Mucosa of gallbladder (tissue), 1 donor: ENCODE measurements at regions not wholly inside any gene's neighbourhood (a gene's known extent, or its start where the extent isn't known, plus 50 kb on each side); places are given as distances from the start of the nearest gene placed in this dataset.
A peak's percentile ranks its signal among the peaks of the same experiment; 100 is the strongest.
"Not testable (repeated sequence)": the region's sequence is repeated elsewhere in the genome, so short reads cannot be mapped to it uniquely, and the experiment has no call there.

Experiments
- DNase-seq: peaks from one replicate; pipeline ENCODE4 v3.0.0-alpha.2; 2020; ENCODE audit warnings: low spot score
- donor health status: DM: no; HTN: no; CAD: no.

DNA sequence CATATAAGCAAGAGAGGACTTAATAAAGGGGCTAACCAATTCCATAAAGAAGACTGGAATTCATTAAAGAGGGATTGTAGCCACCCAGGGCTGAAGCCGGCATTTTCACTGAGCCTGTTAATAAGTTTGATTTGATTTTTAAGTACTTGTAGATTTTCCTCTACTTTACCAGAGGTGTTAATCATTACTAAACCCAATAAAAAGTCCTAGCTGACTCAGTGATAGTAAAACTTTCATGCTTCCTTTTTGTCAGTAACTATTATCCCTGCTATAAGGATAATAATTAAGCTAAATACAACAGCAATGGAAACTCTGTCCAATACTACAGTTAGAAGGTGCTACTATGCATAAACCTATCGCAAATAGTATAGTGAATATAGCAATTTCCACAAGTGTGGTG lies 260.2 kb downstream of the CEMIP2 start:
- not testable (repeated sequence) for DNase-seq

DNA sequence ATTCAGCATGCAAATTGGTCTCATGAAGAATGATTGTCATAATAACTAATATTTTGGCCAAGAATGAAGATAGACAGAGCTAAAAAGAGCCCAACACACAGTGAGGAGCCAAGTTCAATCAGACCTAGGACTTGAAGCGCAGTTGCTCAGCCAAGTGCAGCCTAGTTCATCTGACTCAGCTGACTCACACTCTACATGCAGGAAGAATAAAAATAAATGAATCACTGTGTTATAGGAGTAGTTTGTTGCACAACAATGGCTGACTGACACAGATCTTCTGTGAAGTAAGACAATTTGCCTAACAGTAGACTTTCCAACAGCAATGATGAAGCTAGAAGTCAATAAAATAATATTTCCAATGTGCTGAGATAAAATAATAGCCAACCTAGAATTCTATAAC lies 261.5 kb downstream of the CEMIP2 start:
- DNase-seq = peak; percentile 16

DNA sequence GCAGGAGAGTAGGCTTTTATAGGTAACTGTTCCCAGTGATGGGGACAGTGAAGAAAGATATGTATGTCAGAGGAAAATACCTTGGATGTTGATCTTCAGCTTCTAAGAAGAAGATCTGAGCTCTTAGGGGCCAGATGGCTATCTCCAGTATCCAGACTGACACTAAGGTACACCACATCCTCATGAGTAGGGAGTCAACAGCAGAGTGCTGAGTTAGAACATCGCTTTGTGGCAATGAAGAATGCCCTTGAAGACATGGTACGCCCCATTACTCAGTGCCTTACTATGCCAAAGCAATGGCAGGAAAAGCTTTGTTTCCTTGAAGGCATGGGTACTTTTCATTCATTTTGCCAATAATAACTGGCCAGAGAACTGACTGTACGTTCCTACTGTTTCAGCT lies 263.7 kb downstream of the CEMIP2 start:
- DNase-seq = no peak

DNA sequence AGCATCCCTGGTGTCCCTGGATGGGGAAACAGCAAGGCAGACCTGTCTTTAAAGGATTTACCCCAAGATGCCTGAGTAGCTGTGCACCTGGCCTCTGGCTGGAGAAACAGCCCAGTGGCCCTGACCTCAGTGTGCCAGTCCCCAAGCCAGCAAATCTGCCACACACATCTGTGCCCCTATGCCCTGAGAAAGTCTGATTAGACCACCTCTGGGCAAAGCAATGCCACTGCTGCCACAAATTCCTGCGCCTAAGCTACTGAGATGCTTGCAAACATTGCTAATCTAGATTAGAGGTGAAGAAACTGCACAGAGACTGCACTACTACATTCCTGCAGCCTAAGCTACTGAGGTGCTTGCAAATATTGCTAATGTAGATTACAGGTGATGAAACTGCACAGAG lies 269.6 kb downstream of the CEMIP2 start:
- no peak for DNase-seq

DNA sequence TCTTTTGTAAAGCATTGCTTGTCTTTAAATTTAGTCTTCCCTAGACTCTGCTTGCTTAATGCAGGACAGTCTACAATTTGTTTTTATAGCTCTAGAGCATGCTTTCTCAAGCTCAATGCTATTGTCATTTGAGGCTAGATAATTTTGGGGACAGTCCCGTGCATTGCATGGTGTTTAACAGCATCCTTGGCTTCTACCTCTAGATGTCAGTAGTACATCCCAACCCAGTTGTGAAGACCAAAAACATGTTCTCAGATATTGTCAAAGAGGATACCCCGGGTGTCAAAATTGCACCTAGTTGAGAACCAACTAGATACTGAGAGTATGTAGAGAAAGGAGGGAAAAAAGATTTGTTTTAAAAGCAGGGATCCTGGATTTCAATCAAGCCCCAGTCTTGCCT lies 277.5 kb downstream of the CEMIP2 start:
- DNase-seq = no peak

DNA sequence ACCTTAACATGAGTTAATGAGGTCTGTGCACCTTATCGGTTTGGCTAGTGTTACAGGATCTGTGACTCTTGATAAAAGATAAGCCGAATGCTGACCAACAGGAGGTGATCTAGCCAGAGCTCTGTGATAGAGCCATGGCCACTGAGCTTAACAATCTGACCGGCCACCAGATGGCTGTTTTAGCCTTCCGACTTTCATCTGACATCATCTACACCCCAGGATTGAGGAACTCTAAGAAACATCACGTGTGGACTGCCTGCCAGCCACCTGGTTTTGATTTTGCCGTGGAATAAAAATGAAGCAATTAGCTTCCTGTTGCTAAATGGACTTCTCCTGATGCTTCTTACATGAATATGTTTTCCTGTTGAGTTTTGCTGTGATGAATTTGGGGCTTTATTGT lies 281.3 kb downstream of the CEMIP2 start:
- peak; percentile 21 for DNase-seq

DNA sequence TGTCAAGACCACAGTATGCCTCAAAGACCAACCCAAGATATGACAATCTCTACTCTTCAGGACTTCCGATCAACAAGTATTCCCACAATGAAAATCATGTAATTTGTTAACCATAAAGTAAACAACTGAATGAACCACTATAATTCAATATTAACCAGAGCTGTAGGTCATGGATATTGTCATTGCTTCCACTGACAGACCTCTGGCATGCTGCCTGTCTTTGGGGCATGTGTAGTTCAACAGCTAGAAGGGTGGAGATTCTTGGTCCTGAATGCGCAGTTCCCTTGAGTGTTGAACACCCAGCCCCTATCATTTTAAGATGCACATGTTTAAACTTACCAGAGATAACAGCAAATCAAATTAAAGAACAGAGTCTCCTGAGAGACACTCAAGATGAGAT lies 283.0 kb downstream of the CEMIP2 start:
- peak; percentile 83 for DNase-seq

DNA sequence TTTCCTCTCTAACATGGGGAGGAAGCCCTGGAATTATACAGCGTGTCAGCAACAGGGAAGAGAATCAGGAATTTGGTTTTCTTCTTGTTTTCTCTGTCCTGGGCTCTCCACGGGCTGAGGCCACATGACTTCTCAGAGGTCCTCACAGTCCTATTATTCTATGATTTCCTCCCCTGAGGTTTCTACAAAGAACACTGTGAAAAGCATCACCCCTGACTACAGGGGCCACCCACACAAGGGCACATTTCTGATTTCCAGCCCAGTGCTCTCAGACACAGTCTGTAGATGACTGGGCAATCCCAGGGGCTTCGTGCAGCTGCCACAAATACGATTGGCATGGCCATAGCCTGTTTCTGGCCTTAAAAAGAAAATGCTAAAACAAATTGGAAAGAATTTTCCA lies 284.9 kb downstream of the CEMIP2 start:
- no peak for DNase-seq

DNA sequence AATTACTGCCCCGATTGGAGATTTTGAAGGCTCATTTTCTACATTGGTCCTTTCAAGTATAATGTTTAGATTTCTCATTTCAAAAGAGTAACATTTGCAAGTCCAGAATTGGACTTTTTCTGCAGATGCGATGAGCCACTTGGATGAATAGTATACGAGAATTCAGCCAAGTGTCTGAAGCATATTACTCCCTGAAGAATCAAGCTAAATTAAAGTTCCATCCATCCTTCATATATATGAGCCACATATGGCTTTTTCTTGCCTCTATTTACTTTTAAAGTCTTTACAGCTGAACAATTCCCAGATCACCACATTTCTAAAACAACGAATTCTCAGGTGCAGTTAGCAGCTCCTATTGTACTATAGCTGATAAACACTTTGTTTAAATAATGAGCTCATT lies 288.7 kb downstream of the CEMIP2 start:
- no peak for DNase-seq

DNA sequence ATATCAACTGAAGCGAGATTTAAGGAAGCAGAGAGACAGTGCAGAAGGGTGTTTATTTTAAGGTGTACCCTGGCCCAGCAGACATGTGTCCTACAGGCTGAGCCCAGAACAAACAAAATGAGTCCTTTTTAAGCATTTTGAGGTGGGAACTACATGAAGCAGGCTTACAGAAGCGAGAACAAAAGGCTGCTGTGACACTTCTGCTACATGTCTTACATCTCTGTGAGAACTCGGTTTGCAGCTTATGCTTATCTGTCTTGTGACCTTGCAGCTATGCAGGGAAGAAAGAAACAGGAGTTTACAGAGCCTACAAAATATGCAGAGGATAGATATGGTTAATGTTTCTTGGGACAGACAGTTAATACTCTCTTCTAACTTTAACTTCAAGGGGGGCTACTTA lies 295.9 kb downstream of the CEMIP2 start:
- DNase-seq = no peak

DNA sequence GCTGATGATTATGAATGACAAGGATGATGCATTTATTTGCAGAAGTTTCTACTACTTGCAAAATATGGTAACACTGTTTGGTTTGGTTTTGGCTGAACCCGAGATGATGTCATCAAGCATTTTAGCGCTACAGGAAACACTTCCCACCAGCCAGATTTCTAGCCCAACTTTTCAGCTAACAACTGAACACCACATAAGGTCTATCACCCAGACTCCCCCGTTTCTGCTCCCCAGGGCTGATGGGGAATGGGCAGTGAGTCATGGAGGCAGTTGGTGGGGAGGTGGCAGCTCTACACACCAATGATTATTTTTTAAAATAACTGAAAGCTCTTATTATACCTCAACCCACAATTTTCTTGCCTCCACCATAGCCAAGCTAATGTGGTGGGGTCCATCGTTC lies 302.9 kb downstream of the CEMIP2 start:
- no peak for DNase-seq

DNA sequence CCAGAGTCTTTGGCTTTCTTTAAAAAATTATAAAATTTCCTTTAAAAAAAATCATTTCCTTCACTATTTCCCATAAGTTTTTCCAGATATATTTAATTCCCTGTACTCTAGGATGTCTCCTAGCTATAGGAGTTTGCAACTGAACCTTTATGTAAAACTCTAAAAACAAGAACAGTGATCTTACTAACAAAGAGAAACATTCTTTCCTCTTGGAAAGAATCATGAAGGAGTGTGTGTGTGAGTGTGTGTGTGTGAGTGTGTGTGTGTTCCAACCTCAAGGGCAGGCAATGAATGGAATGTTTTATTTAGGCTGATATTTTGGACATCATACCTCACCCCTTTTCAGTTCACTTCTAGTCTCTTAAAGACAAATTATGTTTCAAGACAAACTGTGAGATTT lies 309.2 kb downstream of the CEMIP2 start:
- no peak for DNase-seq

DNA sequence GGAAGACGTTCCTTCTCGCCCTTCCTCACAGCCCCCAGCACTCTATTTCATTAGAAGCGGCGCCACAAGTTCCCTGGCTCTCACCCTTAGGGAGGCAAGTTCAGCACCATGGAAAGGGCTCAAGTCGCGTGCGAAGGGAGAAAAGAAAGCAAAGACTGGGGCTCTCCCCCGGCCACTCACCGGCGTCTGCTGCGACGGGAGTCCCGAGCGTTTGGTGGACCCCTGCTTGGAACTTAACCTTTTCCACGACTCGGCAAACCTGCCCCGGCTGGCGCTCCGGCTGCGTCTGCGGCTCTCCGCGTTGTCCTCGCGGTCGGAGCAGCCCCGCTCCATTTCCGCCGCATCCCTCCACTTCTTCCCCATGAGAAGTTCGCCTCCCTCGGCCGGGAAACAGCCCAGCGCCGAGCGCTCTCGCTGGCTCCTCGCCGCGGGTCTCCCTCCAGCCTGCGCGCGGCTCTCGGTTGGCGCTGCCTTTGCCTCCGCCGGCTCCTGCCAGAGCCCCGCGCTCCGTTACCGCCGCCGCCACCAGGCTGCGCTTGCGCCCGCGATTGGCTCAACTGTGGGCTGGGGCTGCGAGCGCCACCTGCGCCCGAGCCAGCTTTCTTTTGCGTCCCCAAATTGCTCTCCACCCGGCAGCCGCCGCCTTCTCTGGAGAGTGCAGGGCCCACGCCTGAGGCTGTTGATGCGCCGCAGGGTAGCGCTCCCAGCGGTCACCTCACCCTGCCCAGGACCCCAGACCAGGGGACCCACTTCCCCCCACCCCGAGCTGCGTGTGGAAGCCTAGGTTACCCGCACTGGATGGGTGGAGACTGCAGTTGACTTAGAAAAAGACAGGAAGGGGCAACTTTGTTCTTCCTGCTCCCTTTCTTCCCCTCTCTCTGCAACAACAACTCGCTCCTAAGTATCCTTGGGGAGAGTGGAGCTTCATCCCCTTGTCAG lies 321.6 kb downstream of the CEMIP2 start:
- peak; percentile 54 for DNase-seq

DNA sequence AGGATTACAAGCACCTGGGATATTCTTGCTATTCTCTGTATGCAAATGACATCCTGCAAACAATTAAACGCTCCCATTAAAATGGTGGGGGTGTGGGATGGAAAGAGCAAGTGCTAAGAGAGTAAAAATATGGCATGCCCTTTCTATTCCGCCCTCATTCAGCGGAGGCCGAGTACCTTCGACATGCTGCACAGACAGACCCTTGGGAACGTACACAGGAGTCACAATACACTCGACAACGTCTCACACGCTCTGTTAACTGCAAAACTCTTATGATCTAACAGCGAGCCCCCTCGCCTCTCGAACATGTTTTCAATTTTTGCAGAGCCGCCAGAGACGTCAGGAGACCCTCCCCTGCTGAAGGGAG lies 322.2 kb downstream of the CEMIP2 start:
- DNase-seq = no peak

DNA sequence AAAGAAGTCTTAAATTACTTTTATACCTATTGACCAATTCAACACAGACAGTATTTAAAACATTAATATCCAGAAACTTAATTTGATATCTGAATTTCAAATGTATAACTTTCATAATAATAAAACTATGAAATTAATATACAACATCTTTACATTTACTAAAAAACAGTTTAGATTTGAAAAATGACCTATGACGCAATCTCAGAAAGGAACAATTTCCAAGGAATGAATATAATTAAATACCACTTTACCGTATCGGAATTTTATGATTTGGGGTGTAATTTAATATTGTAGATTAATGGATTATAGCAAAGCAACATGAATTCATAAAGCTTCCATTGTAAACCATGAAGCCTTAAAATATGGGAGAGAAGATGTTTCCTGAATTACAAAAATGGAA lies 321.5 kb upstream of the TRPM3 start:
- no peak for DNase-seq

DNA sequence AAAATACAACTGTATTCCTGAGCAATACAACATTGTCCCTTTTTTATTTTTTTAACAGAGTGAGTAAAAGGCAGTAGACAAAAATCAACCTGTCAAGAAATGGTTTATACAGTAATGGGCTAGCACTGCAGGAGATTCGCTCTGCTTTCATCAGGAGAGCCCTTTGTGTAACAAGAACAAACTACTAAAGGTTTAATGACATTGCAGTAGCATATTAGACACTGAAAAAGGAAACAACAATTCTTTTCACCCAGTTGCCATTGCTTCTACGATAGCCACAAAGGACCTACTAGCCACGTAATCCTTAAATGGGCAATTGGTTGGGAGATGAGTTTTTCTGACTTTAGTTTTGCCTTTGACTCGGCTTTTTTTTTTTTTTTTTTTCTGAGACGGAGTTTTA lies 319.8 kb upstream of the TRPM3 start:
- no peak for DNase-seq

DNA sequence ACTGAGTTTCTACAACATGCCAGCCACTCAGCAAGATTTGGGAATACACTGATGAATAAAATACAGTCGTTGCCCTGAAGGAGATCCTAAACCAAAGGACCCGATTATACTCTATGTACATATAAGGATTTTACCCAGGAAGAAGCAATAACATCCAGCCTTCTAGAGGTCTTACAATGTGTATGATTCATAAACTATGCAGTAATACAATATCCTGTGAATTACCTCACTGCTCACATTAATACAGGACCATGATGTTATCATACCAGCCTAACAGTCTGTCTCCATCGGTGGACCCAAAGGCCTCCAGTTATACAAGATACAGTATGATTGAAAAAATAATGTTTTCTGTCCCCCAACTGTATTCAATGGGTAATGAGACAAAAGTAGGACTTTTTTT lies 310.5 kb upstream of the TRPM3 start:
- DNase-seq = no peak

DNA sequence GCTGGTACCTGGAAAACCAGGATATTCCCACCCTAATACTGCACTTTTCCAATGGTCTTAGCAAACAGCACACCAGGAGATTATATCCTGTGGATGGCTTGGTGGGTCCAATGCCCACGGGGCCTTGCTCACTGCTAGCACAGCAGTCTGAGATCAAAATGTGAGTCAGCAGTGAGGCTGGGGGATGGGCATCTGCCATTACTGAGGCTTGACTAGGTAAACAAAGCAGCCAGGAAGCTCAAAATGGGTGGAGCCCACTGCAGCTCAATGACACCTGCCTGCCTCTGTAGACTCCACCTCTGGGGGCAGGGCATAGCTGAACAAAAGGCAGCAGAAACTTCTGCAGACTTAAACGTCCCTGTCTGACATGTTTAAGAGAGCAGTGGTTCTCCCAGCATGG lies 285.9 kb upstream of the TRPM3 start:
- DNase-seq = not testable (repeated sequence)

DNA sequence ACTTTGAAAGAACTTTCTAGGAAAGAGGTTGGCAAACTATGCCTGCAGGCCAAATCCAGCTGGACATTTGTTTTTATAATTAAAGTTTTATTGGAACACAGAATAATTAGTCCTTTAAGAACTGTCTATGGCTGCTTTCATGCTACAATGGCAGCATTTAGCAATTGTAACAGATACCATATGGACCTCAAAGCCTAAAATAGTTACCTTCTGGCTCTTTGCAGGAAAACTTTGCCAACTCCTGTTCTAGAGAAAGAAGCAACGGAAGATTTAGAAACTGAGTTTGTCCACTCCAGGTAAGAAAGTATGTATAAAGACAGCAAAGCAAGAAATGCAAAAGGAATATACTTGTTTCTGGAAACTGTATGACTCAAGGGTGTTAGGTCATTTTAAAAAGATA lies 281.7 kb upstream of the TRPM3 start:
- no peak for DNase-seq

DNA sequence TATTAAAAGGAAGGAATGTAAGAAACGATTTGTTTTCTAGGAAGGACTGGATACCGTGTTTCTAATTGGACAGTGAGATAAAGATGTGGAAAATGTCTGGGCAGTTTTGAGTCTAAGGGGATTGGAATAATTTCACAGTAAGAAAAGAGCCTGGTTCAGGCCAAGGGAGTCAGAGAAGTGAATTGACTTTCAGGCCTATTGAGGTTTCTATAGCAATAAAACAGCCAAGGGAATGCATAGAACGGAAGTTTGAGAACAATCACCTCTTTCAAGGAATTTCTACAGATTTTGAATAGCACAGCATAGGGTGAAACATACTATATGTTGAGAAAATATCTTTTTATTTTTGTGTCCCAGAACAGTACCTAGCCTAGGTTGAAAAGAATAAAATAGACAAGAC lies 271.6 kb upstream of the TRPM3 start:
- DNase-seq = no peak

DNA sequence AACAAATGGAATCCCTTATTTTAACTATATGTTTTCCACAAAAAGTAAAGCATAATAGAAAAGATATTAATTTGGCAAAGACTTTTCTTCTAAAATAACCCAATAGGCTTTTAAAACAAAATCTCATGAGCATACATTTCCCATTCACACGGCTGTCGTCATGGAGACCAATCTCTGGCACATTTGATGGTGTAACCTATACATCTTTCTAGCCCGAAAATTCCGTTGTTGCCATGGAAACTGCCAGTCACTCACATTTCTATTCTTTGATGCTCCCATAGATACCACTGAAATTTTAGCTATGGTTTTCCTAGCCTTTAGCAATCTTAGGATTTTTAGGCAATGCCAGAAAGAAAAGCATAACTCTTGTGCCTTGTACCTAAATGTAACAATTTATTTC lies 262.9 kb upstream of the TRPM3 start:
- DNase-seq = no peak

DNA sequence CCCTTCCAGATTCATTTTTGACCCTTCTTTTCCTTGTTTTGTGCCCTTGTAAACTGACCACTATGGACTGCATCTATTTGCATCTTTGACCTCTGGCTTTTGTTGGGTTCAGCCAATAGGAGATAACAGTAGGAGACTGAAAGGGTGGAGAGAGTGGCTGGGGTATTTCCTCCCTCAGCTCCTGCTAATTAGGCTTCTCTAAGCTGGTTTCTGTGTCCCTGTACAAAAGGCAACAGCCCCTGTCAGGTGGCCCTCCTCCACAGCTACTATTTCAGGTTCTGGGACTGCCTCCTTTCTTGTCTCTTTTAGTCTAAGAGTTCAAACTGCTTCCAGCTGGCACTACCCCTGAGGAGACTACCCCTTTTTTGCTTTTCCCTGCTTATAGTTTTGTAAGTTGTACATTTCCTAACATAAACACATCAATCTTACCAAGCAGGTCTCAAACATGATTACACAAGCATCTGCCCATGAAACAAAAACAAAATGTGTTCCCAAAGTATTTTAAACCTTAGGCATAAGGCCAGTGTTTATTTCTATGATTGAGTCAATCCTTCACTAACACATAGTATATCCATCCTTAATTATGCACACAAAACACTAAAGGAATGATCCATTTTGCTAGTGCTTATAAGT lies 262.0 kb upstream of the TRPM3 start:
- no peak for DNase-seq

DNA sequence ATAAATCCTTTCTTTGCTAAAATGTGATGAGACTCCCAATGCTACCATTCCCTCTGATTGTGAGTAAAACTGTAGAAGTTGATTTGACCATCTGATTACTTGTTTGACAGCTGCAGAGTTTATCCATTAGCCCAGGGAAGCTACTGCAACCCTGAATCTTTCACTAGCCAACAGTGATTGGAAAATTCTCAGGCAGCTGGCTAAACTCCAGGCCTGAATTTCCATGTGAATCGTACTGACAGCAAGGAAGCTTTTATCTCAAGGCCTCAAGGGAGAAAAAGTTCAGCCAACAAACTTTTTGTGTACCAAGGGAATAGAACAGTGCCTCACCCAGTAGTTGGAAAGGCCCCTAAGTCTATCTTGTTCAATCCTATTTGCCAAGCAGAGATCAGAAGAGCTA lies 246.7 kb upstream of the TRPM3 start:
- DNase-seq = peak; percentile 40
